DND-41 (cell line): ENCODE measurements at regions not wholly inside any gene's neighbourhood (a gene's known extent, or its start where the extent isn't known, plus 50 kb on each side); places are given as distances from the start of the nearest gene placed in this dataset.
"Not testable (repeated sequence)": the region's sequence is repeated elsewhere in the genome, so short reads cannot be mapped to it uniquely, and the experiment has no call there.

Source experiments
- CTCF ChIP-seq: IDR thresholded peaks from 2 replicates; pipeline ENCODE4 v1.5.1; 2012; ENCODE audit warnings: borderline replicate concordance, low read length, moderate library complexity, mild to moderate bottlenecking; ENCODE audit not compliant: poor library complexity, severe bottlenecking; ENCODE audit errors: extremely low read depth
- EZH2 ChIP-seq: IDR thresholded peaks from 3 replicates; pipeline ENCODE4 v1.6.1; 2012; ENCODE audit warnings: borderline replicate concordance, low read depth, mild to moderate bottlenecking, moderate library complexity, low read length, inconsistent platforms; ENCODE audit not compliant: severe bottlenecking

- TF ChIP-seq CTCF, EZH2: not testable (repeated sequence)
These were observed 155.4 kb downstream of the PABPC4L start for GRCh38 chr4:134046221-134046620.
